ENCODE measurements at regions not wholly inside any gene's neighbourhood (a gene's known extent, or its start where the extent isn't known, plus 50 kb on each side); places are given as distances from the start of the nearest gene placed in this dataset.

DNA sequence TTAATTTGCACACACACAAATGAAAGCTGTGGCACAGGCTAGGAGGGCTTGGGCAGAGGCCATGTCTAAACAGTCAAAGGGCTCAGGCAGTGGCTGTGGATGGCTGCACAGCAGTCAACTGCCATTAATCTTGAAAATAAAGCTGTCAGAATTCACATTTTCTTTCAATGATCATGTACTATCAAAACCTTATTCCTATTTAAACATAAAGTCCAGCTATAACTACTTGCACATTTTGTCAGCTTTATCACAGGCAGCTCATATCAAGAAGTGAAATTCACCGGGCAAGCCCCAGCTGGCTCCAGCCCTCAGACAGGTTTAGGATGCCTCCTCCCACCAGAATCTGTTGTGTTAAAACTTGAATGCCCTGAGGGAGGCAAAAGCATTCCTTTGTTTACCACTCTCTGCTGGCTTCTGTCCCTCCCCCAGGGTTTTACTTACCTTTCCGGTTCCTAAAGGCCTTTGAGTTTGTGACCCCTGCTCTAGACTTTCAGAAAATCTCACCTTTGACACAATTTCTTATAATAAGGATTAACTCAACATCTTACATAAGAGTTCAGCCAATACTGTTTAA is 54.9 kb upstream of the GRAMD2B start:
- no peak for DNase-seq

DNA sequence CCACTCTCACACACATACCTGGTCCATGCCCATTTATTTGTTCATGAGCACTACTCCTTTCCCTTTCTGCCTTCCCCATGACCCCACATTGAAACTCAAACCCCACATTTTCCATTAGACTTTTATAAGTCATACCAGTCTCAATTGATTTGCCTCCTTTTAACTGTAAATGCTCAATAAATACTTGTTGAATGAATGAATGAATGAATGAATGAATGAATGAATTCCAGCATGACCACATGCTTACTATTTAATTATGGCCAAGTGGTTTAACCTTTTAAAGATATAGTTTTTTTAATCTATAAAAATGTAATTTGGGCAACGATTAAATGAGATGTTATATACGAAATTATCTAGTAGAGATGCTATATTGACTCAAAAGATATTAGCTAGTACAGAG is 54.1 kb upstream of the GRAMD2B start:
- DNase-seq, result no peak

DNA sequence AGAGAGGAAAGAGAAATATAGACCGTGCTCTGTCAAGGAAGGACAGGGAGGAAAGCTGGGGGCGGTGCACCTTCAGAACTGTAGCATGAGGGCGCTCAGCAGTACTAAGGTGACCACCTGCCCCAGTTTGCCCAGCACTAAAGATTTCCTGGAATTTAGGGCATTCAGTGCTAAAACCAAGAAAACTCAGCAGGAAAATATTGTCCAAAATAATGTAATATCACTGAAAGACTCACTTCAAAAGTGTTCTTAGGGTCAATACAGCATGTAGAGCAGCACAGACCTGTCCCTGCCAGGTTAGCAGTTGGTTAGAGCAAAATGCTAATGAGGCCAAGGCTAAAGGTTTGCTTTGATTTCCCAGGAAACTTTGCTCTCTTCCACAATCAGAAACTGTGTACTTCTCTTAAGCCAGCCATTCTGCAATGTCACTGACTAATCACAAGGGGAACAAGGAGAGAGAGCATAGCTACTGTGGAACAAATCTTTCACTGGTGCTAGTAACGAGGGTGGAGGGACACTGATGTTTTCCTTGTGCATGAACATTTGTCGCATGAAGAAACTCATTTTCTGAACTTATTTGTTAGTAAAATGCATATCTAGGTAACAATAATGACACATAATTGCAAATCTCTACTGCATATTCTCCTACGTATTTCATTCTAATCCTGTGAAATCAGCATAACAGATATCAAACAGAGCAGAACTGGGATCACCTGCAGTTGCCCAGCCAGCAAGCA is 53.0 kb upstream of the GRAMD2B start:
- no peak for DNase-seq

DNA sequence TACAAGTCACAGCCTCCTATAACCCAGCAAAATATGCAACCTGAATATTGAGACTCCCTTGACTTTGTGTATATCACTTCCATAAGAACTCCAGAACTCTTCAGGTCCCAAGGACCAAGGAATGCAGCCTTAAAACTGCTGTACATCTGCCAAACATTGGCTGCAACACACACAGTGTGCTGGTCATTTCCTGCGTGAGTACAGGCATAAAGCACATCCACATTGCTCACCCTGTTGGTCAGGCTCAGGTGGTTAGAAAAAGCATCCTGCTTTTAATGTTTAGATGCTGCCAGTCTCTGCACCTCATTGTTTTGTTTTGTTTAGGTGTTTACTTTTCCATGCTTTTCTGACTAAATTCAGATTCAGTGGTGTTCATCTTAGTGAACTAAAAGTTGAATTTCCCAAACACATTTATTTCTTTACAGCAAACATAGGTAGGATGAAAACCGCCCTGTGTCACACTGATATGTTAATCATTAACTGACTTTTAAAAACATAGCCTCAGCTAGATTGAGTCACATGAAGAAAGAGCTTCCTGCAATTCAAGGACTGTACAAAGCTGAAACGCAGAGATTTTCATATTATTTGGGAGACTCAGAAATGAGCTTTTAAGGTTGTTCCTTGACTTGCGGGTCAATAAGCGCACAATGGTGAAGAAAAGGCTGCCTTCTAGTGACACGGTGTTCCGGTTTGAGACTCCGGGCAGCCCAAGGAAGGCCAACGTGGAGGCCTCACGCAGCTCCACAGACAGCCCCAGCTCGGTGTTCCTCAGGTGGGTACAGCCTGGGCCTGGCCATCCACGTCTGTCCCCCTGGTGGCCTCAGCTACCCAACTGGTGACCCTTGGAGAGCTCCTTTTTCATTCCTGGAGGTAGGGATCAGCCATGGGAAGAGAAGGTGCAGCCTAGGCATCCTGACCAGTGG is 52.2 kb upstream of the GRAMD2B start:
- DNase-seq, result no peak

DNA sequence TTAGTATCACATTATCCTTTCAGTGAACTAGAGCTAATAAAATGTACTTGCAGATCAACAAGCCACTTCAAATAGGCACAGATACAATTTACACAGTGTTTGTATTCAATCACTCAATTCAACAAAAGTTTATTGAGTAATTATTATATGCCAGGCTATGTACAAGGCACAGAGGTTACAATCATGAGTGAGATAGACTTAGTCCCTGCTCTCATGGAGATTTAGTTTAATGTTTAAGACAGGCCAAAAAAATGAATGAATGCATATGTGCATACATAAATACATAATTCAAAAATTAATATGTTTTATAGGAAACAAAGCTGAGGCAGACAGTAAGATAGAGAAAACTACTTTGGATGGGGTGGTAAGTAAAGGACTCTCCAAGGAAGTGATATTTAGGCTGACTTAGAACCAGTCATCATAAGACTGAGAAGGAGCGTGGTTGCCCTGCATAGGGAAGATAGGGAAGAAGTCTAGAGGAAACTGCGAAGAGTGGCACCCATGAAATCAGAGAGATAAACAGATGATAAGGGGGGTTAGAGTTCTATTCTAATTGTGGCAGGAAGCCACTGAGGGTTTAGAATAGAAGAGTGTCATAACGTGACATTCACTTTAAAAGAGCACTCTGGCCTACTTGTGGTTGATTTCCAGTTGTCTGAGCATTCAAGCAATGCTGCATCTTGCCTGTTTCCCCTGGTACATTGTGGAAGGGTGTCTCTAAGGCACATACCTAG is 49.7 kb upstream of the GRAMD2B start:
- DNase-seq, result no peak

Data from SIG-M5 (cell line).